SU-DHL-6 (cell line): ENCODE measurements at regions not wholly inside any gene's neighbourhood (a gene's known extent, or its start where the extent isn't known, plus 50 kb on each side); places are given as distances from the start of the nearest gene placed in this dataset.

Experiments used
- CTCF ChIP-seq: fragments of 200-600 bp; sonication (generic); IDR thresholded peaks from one replicate; pipeline ENCODE4 v1.5.1; 2017; ENCODE audit warnings: antibody characterized with exemption, mild to moderate bottlenecking, low read length, moderate library complexity; ENCODE audit not compliant: insufficient read depth, poor library complexity, severe bottlenecking
- EZH2phosphoT487 ChIP-seq: fragments of 200-600 bp; sonication (generic), shearing (Covaris generic); conservative IDR thresholded peaks from 2 replicates; pipeline ENCODE4 v1.6.1; 2018; ENCODE audit warnings: mild to moderate bottlenecking, antibody characterized with exemption, low read length, moderate library complexity, mixed read lengths

GRCh38 chr11:134668076-134668475 lies 256.0 kb upstream of the B3GAT1 start:
- TF ChIP-seq CTCF: no peak
- no peak for TF ChIP-seq EZH2phosphoT487
